Mesendoderm (in vitro differentiated cells): ENCODE measurements at regions not wholly inside any gene's neighbourhood (a gene's known extent, or its start where the extent isn't known, plus 50 kb on each side); places are given as distances from the start of the nearest gene placed in this dataset.

ENCODE experiments used
- DNase-seq: peaks from one replicate; pipeline ENCODE4 v3.0.0; 2013
- H2AK5ac ChIP-seq: 2 replicates; pipeline ENCODE4 v1.6.1; 2013; ENCODE audit warnings: low read length, inconsistent platforms
- H2BK120ac ChIP-seq: 2 replicates; pipeline ENCODE4 v1.6.1; 2013; ENCODE audit warnings: low read depth, mild to moderate bottlenecking, low read length, moderate library complexity, mixed read lengths
- H2BK15ac ChIP-seq: replicated peaks from 2 replicates; pipeline ENCODE4 v1.6.1; 2013; ENCODE audit warnings: low read depth, mild to moderate bottlenecking, moderate library complexity
- H2BK5ac ChIP-seq: 2 replicates; pipeline ENCODE4 v1.6.1; 2013; ENCODE audit warnings: low read length, inconsistent platforms
- H3K18ac ChIP-seq: 2 replicates; pipeline ENCODE4 v1.6.1; 2013; ENCODE audit warnings: mild to moderate bottlenecking, low read length, mixed read lengths
- H3K23ac ChIP-seq: one replicate; pipeline ENCODE4 v1.6.1; 2013; ENCODE audit warnings: low read length
- H3K27ac ChIP-seq: 2 replicates; pipeline ENCODE4 v1.5.1; 2013; ENCODE audit warnings: low read depth, mild to moderate bottlenecking, inconsistent platforms, low read length, moderate library complexity
- H3K27me3 ChIP-seq: 2 replicates; pipeline ENCODE4 v1.6.1; 2013; ENCODE audit warnings: low read length, control low read depth, mild to moderate bottlenecking, inconsistent platforms; ENCODE audit not compliant: insufficient read depth, poor library complexity
- H3K36me3 ChIP-seq: 2 replicates; pipeline ENCODE4 v1.6.1; 2013; ENCODE audit warnings: low read length, inconsistent platforms; ENCODE audit not compliant: control insufficient read depth, insufficient read depth
- H3K4ac ChIP-seq: one replicate; pipeline ENCODE4 v1.6.1; 2013; ENCODE audit warnings: low read depth, mild to moderate bottlenecking, low read length, moderate library complexity
- H3K4me1 ChIP-seq: 2 replicates; pipeline ENCODE4 v1.6.1; 2013; ENCODE audit warnings: low read depth, low read length, inconsistent platforms; ENCODE audit not compliant: control insufficient read depth
- H3K4me2 ChIP-seq: 2 replicates; pipeline ENCODE4 v1.6.1; 2013; ENCODE audit warnings: low read length
- H3K4me3 ChIP-seq: 2 replicates; pipeline ENCODE4 v1.5.1; 2013; ENCODE audit warnings: mild to moderate bottlenecking, low read length
- H3K56ac ChIP-seq: one replicate; pipeline ENCODE4 v1.6.1; 2013; ENCODE audit warnings: low read length
- H3K79me1 ChIP-seq: 2 replicates; pipeline ENCODE4 v1.6.1; 2013; ENCODE audit warnings: low read length, inconsistent platforms
- H3K79me2 ChIP-seq: 2 replicates; pipeline ENCODE4 v1.6.1; 2013; ENCODE audit warnings: mild to moderate bottlenecking, low read length; ENCODE audit not compliant: control insufficient read depth, insufficient read depth
- H3K9ac ChIP-seq: 2 replicates; pipeline ENCODE4 v1.6.1; 2013; ENCODE audit warnings: low read length, inconsistent platforms
- H4K5ac ChIP-seq: one replicate; pipeline ENCODE4 v1.6.1; 2013; ENCODE audit warnings: low read length
- H4K8ac ChIP-seq: one replicate; pipeline ENCODE4 v1.6.1; 2013; ENCODE audit warnings: low read depth, mild to moderate bottlenecking, control low read depth, low read length, moderate library complexity
- WGBS: extraction: QIAGEN DNeasy Blood & Tissue Kit; methylation state at CpG from one replicate; pipeline ENCODE4 v1.1.7; 2013; ENCODE audit warnings: low lambda C conversion rate, missing lambda C conversion rate; ENCODE audit not compliant: insufficient coverage; ENCODE audit errors: extremely low coverage; 5-methylcytosine and 5-hydroxymethylcytosine counted together

GRCh38 chr5:33283243-33283642, 157.5 kb upstream of the TARS1 start:
- Histone ChIP-seq H3K79me2 (no peaks in the 10 kb centered on the region), H3K23ac (no peak overlapping the region), H4K8ac (no peak overlapping the region), H2BK120ac (no peak overlapping the region), H3K27me3 (no peaks in the 10 kb centered on the region), H3K56ac (no peak overlapping the region), H3K79me1 (no peaks in the 10 kb centered on the region), H3K4ac (no peak overlapping the region), H4K5ac (no peak overlapping the region), H3K4me3 (no peak overlapping the region), H2BK5ac (no peak overlapping the region), H3K9ac (no peak overlapping the region), H2BK15ac (no peak overlapping the region), H3K18ac (no peak overlapping the region), H3K4me2 (no peak overlapping the region), H3K36me3 (no peaks in the 10 kb centered on the region), H2AK5ac (no peak overlapping the region), H3K27ac (no peak overlapping the region), H3K4me1 (no peaks in the 10 kb centered on the region)
- no peak for DNase-seq

DNA sequence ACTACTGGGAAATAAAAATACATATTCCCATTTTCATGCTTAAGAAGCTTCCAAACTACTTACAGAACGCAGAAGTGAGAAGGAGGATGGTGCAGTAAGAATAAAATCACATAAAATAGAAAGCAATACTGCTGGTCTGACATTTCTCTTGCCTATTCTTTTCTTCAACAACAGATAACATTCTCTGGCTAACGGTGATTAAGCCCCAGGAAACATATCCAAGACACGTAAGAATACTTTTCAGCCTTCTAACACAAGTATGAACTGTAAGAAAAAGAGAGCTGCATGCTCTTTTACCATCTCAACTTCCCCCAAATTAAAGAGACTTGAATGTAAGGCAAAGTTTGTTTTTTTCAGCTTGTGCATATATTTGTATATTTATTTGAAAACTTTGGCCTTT, 156.1 kb upstream of the TARS1 start:
- DNase-seq: no peak
- no peaks in the 10 kb centered on the region for H3K79me2 ChIP-seq
- H3K36me3 ChIP-seq: no peaks in the 10 kb centered on the region
- no peak overlapping the region for H3K4me3 ChIP-seq
- no peak overlapping the region for H3K18ac ChIP-seq
- no peak overlapping the region for H3K4me2 ChIP-seq
- no peaks in the 10 kb centered on the region for H3K79me1 ChIP-seq
- H3K27me3 ChIP-seq: no peaks in the 10 kb centered on the region
- no peak overlapping the region for H4K5ac ChIP-seq
- H3K23ac ChIP-seq: no peak overlapping the region
- no peaks in the 10 kb centered on the region for H3K4me1 ChIP-seq
- H2BK120ac ChIP-seq: no peak overlapping the region
- H2BK15ac ChIP-seq: no peak overlapping the region
- H3K4ac ChIP-seq: no peak overlapping the region
- no CpG with 5 or more reads among the region's 3 CpGs for WGBS
- H4K8ac ChIP-seq: no peak overlapping the region
- H3K9ac ChIP-seq: no peak overlapping the region
- H3K56ac ChIP-seq: no peak overlapping the region
- H2AK5ac ChIP-seq: no peak overlapping the region
- no peak overlapping the region for H2BK5ac ChIP-seq
- H3K27ac ChIP-seq: no peak overlapping the region

DNA sequence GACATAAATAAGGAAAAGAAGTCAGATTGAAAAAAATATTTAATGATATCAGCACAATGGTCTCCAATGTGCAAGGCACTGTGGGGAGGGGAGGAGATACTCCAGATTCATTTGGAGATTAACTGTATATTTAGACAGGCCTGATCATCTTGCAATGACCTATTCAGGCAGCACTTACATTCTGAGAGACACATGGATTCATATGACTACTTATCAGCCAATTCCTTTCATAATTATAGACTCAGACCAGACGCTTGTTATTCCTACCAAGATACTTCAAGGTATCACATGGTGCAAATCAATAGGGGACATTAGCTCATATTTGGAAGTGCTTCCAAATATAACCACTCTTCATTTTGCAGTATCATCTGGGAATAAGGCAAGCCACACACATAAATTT, 153.5 kb upstream of the TARS1 start:
- Histone ChIP-seq H3K56ac (no peak overlapping the region), H3K79me2 (no peaks in the 10 kb centered on the region), H3K27me3 (no peaks in the 10 kb centered on the region), H3K27ac (no peak overlapping the region), H3K23ac (no peak overlapping the region), H3K36me3 (no peaks in the 10 kb centered on the region), H2BK15ac (no peak overlapping the region), H3K4me1 (no peaks in the 10 kb centered on the region), H3K4ac (no peak overlapping the region), H2BK5ac (no peak overlapping the region), H4K8ac (no peak overlapping the region), H4K5ac (no peak overlapping the region), H2AK5ac (no peak overlapping the region), H3K4me3 (no peak overlapping the region), H3K79me1 (no peaks in the 10 kb centered on the region), H2BK120ac (no peak overlapping the region), H3K9ac (no peak overlapping the region), H3K18ac (no peak overlapping the region), H3K4me2 (no peak overlapping the region)
- no peak for DNase-seq
- no CpG with 5 or more reads among the region's 1 CpG for WGBS

DNA sequence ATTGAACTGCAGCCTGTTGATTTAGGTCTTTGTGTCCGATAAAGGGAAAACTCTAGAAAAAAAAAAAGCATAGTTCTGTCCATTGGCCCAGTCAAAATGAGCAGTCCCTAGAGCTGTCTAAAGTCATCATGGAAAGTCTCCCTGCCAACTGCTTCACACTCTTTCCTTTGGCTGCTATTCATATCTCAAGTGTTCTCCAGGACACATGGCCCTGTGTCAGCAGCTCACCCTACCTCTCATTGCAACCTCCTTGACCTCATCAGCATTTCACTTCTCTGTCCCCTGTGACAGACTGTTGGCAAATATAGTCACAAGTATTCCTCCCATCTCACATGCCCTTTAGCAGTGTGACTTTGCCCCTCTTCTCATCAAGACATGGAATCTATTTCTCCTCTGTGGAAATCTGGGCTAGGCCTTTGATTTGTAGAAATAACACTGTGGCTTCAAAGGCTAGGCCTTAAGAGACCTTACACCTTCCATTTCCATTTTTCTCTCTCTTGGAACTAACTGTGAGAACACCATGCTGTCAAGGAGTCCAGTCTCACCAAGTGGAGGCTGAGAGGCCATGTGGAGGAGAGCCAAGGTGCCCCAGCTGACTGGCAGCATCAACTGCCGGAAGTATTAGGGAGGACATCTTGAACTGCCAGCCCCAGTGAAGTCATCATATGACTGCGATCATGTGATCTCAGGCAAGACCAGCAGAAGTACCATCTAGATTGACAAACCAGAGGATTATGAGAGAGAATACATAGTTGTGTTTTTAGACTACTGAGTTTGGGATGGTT, 149.4 kb upstream of the TARS1 start:
- Histone ChIP-seq H2BK15ac (no peak overlapping the region), H3K36me3 (no peaks in the 10 kb centered on the region), H2AK5ac (no peak overlapping the region), H3K27me3 (no peaks in the 10 kb centered on the region), H3K18ac (no peak overlapping the region), H3K4me2 (no peak overlapping the region), H3K4me3 (no peak overlapping the region), H4K5ac (no peak overlapping the region), H3K56ac (no peak overlapping the region), H4K8ac (no peak overlapping the region), H3K9ac (no peak overlapping the region), H2BK5ac (no peak overlapping the region), H3K27ac (no peak overlapping the region), H2BK120ac (no peak overlapping the region), H3K79me2 (no peaks in the 10 kb centered on the region), H3K79me1 (no peaks in the 10 kb centered on the region), H3K23ac (no peak overlapping the region), H3K4ac (no peak overlapping the region), H3K4me1 (no peaks in the 10 kb centered on the region)
- DNase-seq: no peak
- no CpG with 5 or more reads among the region's 3 CpGs for WGBS

GRCh38 chr5:33297760-33298216, 143.0 kb upstream of the TARS1 start:
- Histone ChIP-seq H2BK5ac (no peak overlapping the region), H4K5ac (no peak overlapping the region), H3K56ac (no peak overlapping the region), H2AK5ac (no peak overlapping the region), H4K8ac (no peak overlapping the region), H3K9ac (no peak overlapping the region), H3K27ac (peak overlapping the region; percentile 46), H3K79me1 (no peaks in the 10 kb centered on the region), H3K36me3 (no peaks in the 10 kb centered on the region), H3K23ac (no peak overlapping the region), H3K27me3 (no peaks in the 10 kb centered on the region), H3K4ac (no peak overlapping the region), H3K4me2 (no peak overlapping the region), H2BK120ac (no peak overlapping the region), H3K79me2 (no peaks in the 10 kb centered on the region), H3K4me1 (no peaks in the 10 kb centered on the region), H3K4me3 (no peak overlapping the region), H2BK15ac (no peak overlapping the region), H3K18ac (no peak overlapping the region)
- WGBS: no CpG with 5 or more reads among the region's 23 CpGs
- peak; percentile 24 for DNase-seq

GRCh38 chr5:33299621-33300208, 141.1 kb upstream of the TARS1 start:
- Histone ChIP-seq H3K9ac (no peak overlapping the region), H4K5ac (no peak overlapping the region), H3K4me1 (no peaks in the 10 kb centered on the region), H3K56ac (no peak overlapping the region), H4K8ac (no peak overlapping the region), H3K27me3 (no peaks in the 10 kb centered on the region), H3K36me3 (no peaks in the 10 kb centered on the region), H3K4me2 (no peak overlapping the region), H3K4me3 (no peak overlapping the region), H2AK5ac (no peak overlapping the region), H3K27ac (no peak overlapping the region), H3K79me1 (no peaks in the 10 kb centered on the region), H2BK5ac (no peak overlapping the region), H3K79me2 (no peaks in the 10 kb centered on the region), H2BK15ac (no peak overlapping the region), H3K18ac (no peak overlapping the region), H2BK120ac (no peak overlapping the region), H3K23ac (no peak overlapping the region), H3K4ac (no peak overlapping the region)
- WGBS: no CpG with 5 or more reads among the region's 5 CpGs
- peak; percentile 75 for DNase-seq
